ENCODE measurements at regions not wholly inside any gene's neighbourhood (a gene's known extent, or its start where the extent isn't known, plus 50 kb on each side); places are given as distances from the start of the nearest gene placed in this dataset.

GRCh38 chr12:88435334-88436076 is 144.8 kb downstream of the KITLG start:
- Histone ChIP-seq H3K27me3 (no peaks in the 10 kb centered on the region), H3K27ac (peak overlapping the region in 2 of 4 donors; percentile 46 to 53), H3K4me1 (no peaks in the 10 kb centered on the region), H3K9me3 (no peaks in the 10 kb centered on the region), H3K4me3 (no peak overlapping the region), H3K36me3 (no peaks in the 10 kb centered on the region)
- DNase-seq = no peak
- no peak for TF ChIP-seq POLR2A (IDR thresholded peaks at IDR 0.05)
- no peak for TF ChIP-seq CTCF (IDR thresholded peaks at IDR 0.05)

GRCh38 chr12:88437226-88437625 is 143.0 kb downstream of the KITLG start:
- no peak for DNase-seq
- Histone ChIP-seq H3K4me1 (no peaks in the 10 kb centered on the region), H3K27ac (no peak overlapping the region), H3K4me3 (no peak overlapping the region), H3K9me3 (no peaks in the 10 kb centered on the region), H3K36me3 (no peaks in the 10 kb centered on the region), H3K27me3 (no peaks in the 10 kb centered on the region)
- TF ChIP-seq CTCF (IDR thresholded peaks at IDR 0.05) (no peak), POLR2A (IDR thresholded peaks at IDR 0.05) (no peak)

Small RNAs in the stretch of these regions (small RNA-seq; reads per million reads assigned to genes)
- 0 reads per million in 2 donors for gene RF00019
